H1 (cell line): ENCODE measurements at regions not wholly inside any gene's neighbourhood (a gene's known extent, or its start where the extent isn't known, plus 50 kb on each side); places are given as distances from the start of the nearest gene placed in this dataset.

Experiments
- CTCF ChIA-PET: fragments of 300-600 bp; sonication (Branson Sonifier 250); formaldehyde crosslinking; loops from one replicate; lab custom pipeline; 2021; ENCODE audit not compliant: partially characterized antibody; lab: Charles Lee
- POLR2A ChIA-PET: fragments of 300-600 bp; sonication (Branson Sonifier 250); formaldehyde crosslinking; loops from one replicate; lab custom pipeline; 2021; ENCODE audit warnings: inconsistent platforms; ENCODE audit not compliant: partially characterized antibody; lab: Charles Lee
- DNase-seq, 2 experiments: peaks; one replicate each; pipeline versions ENCODE4 v3.0.0 to v3.0.0-alpha.2; 2010 to 2022; ENCODE audit warnings: low spot score in 2 of 2, low read depth in 1 of 2, mixed read lengths in 1 of 2
- FAIRE-seq: peaks from 2 replicates; lab custom pipeline; 2011; peaks lifted over from hg19 to GRCh38; lab: Jason Lieb, UNC
- H2AFZ ChIP-seq: 2 replicates; pipeline ENCODE4 v1.8.1; 2012; ENCODE audit warnings: low read length, inconsistent platforms
- H2AK5ac ChIP-seq: 2 replicates; pipeline ENCODE4 v1.6.1; 2013; ENCODE audit warnings: low read depth, low read length
- H2BK120ac ChIP-seq: replicated peaks from 2 replicates; pipeline ENCODE3; 2013; ENCODE audit warnings: low read depth, low read length, inconsistent platforms
- H2BK12ac ChIP-seq: 2 replicates; pipeline ENCODE4 v1.6.1; 2013; ENCODE audit warnings: low read depth, low read length
- H2BK15ac ChIP-seq: 2 replicates; pipeline ENCODE4 v1.6.1; 2013; ENCODE audit warnings: low read length
- H2BK20ac ChIP-seq: 2 replicates; pipeline ENCODE4 v1.6.1; 2013; ENCODE audit warnings: low read length
- H2BK5ac ChIP-seq: 2 replicates; pipeline ENCODE4 v1.6.1; 2013; ENCODE audit warnings: low read depth, low read length
- H3K14ac ChIP-seq: 2 replicates; pipeline ENCODE4 v1.6.1; 2013; ENCODE audit warnings: inconsistent platforms; ENCODE audit not compliant: insufficient read length
- H3K18ac ChIP-seq: 2 replicates; pipeline ENCODE4 v1.6.1; 2013; ENCODE audit warnings: low read length; ENCODE audit errors: extremely low read depth
- H3K23ac ChIP-seq: 2 replicates; pipeline ENCODE4 v1.6.1; 2013; ENCODE audit warnings: inconsistent platforms; ENCODE audit not compliant: insufficient read length
- H3K23me2 ChIP-seq: 2 replicates; pipeline ENCODE4 v1.6.1; 2013; ENCODE audit warnings: low read depth, low read length
- H3K27ac ChIP-seq: 2 replicates; pipeline ENCODE4 v1.6.1; 2011; ENCODE audit warnings: low read depth, low read length, inconsistent platforms
- H3K27me3 ChIP-seq, 4 experiments: replicated peaks in 1 of 4; 1 replicate in 1 of 4; 2 replicates in 3 of 4; pipeline versions ENCODE4 v1.6.1 to v1.8.1; 2011 to 2013; ENCODE audit warnings: low read length in 3 of 4, mild to moderate bottlenecking in 3 of 4, inconsistent platforms in 2 of 4, mixed read lengths in 2 of 4, moderate library complexity in 1 of 4; ENCODE audit not compliant: control insufficient read depth in 3 of 4, insufficient read depth in 3 of 4; ENCODE audit errors: extremely low read depth in 1 of 4
- H3K36me3 ChIP-seq, 4 experiments: 2 replicates each; pipeline versions ENCODE4 v1.6.1 to v1.8.1; 2011 to 2013; ENCODE audit warnings: mild to moderate bottlenecking in 4 of 4, low read length in 3 of 4, moderate library complexity in 2 of 4, control low read depth in 1 of 4, inconsistent platforms in 1 of 4; ENCODE audit not compliant: insufficient read depth in 4 of 4, control insufficient read depth in 2 of 4
- H3K4ac ChIP-seq: replicated peaks from 2 replicates; pipeline ENCODE3; 2013; ENCODE audit warnings: low read length, low read depth, mixed read lengths, inconsistent platforms; ENCODE audit not compliant: insufficient read length
- H3K4me1 ChIP-seq, 4 experiments: replicated peaks in 1 of 4; 1 replicate in 1 of 4; 2 replicates in 3 of 4; pipeline versions ENCODE4 v1.6.1 to v1.8.1; 2011 to 2013; ENCODE audit warnings: low read length in 3 of 4, inconsistent platforms in 2 of 4, mixed read lengths in 1 of 4; ENCODE audit not compliant: insufficient read depth in 4 of 4, control insufficient read depth in 3 of 4
- H3K4me2 ChIP-seq, 2 experiments: 2 replicates each; pipeline versions ENCODE4 v1.6.1 to v1.8.1; 2011 to 2013; ENCODE audit warnings: low read depth in 2 of 2, low read length in 2 of 2, control low read depth in 1 of 2, inconsistent platforms in 1 of 2, mild to moderate bottlenecking in 1 of 2; ENCODE audit not compliant: insufficient read depth in 1 of 2
- H3K4me3 ChIP-seq, 4 experiments: fragments of 200-600, 300-600 bp in 1 of 4; sonication (generic), shearing (Covaris generic), sonication (Bioruptor Twin) in 1 of 4; 2 replicates each; pipeline versions ENCODE4 v1.5.1 to v1.8.1; 2011 to 2016; ENCODE audit warnings: low read length in 4 of 4, low read depth in 3 of 4, control low read depth in 2 of 4, inconsistent platforms in 2 of 4, mild to moderate bottlenecking in 2 of 4, mixed read lengths in 1 of 4, moderate library complexity in 1 of 4; ENCODE audit not compliant: insufficient read depth in 2 of 4; ENCODE audit errors: extremely low read depth in 1 of 4
- H3K56ac ChIP-seq: replicated peaks from 2 replicates; pipeline ENCODE3; 2013; ENCODE audit warnings: low read depth, mild to moderate bottlenecking, mixed read lengths, low read length, inconsistent platforms; ENCODE audit not compliant: insufficient read length
- H3K79me1 ChIP-seq: 2 replicates; pipeline ENCODE4 v1.6.1; 2013; ENCODE audit warnings: low read depth, low read length, control low read depth
- H3K79me2 ChIP-seq, 2 experiments: 2 replicates each; pipeline versions ENCODE4 v1.6.1 to v1.8.1; 2012 to 2013; ENCODE audit warnings: low read length in 2 of 2, mild to moderate bottlenecking in 2 of 2, inconsistent platforms in 1 of 2; ENCODE audit not compliant: insufficient read depth in 2 of 2, control insufficient read depth in 1 of 2
- H3K9ac ChIP-seq, 4 experiments: replicated peaks in 1 of 4; 1 replicate in 1 of 4; 2 replicates in 3 of 4; pipeline versions ENCODE4 v1.6.1 to v1.8.1; 2011 to 2013; ENCODE audit warnings: low read depth in 3 of 4, low read length in 3 of 4, control low read depth in 2 of 4, mild to moderate bottlenecking in 2 of 4, moderate library complexity in 2 of 4, inconsistent platforms in 1 of 4; ENCODE audit errors: extremely low read depth in 1 of 4
- H3K9me3 ChIP-seq, 2 experiments: 2 replicates each; pipeline versions ENCODE4 v1.6.1 to v1.8.1; 2012 to 2013; ENCODE audit warnings: mild to moderate bottlenecking in 2 of 2, moderate library complexity in 2 of 2, control low read depth in 1 of 2, inconsistent platforms in 1 of 2, low read depth in 1 of 2, low read length in 1 of 2, mixed read lengths in 1 of 2; ENCODE audit not compliant: insufficient read depth in 2 of 2
- H4K20me1 ChIP-seq, 2 experiments: replicated peaks in 1 of 2; 2 replicates each; pipeline versions ENCODE3 to v1.8.1; 2011 to 2013; ENCODE audit warnings: inconsistent platforms in 2 of 2, low read length in 2 of 2, mild to moderate bottlenecking in 1 of 2; ENCODE audit not compliant: insufficient read depth in 2 of 2, control insufficient read depth in 1 of 2
- H4K5ac ChIP-seq: 2 replicates; pipeline ENCODE4 v1.6.1; 2013; ENCODE audit warnings: low read length, low read depth, mixed read lengths, inconsistent platforms; ENCODE audit not compliant: insufficient read length
- H4K8ac ChIP-seq: 2 replicates; pipeline ENCODE4 v1.8.0; 2013; ENCODE audit warnings: mild to moderate bottlenecking, moderate library complexity, low read length, inconsistent platforms; ENCODE audit not compliant: insufficient read depth; ENCODE audit errors: extremely low read depth
- H4K91ac ChIP-seq: replicated peaks from 2 replicates; pipeline ENCODE3; 2013; ENCODE audit warnings: low read length, mixed read lengths, inconsistent platforms; ENCODE audit not compliant: insufficient read length
- GABPA ChIP-seq: IDR thresholded peaks from 2 replicates; pipeline ENCODE4 v1.6.1; 2011; ENCODE audit warnings: mild to moderate bottlenecking, low read length, moderate library complexity, borderline replicate concordance; ENCODE audit not compliant: insufficient read depth
- KDM5A ChIP-seq: fragments of 200-600 bp; IDR thresholded peaks from 2 replicates; pipeline ENCODE4 v1.7.1; 2012; ENCODE audit warnings: mild to moderate bottlenecking, low read length, inconsistent platforms, mixed read lengths
- RAD21 ChIP-seq, 2 experiments: IDR thresholded peaks in 1 of 2; conservative IDR thresholded peaks in 1 of 2; 2 replicates each; pipeline ENCODE4 v1.6.1; 2011; ENCODE audit warnings: low read depth in 2 of 2, low read length in 2 of 2, improper control_type of control experiment in 1 of 2, inconsistent platforms in 1 of 2, mild to moderate bottlenecking in 1 of 2, moderate library complexity in 1 of 2
- WGBS, 2 experiments: shearing (Covaris generic) in 1 of 2; methylation state at CpG; one replicate each; pipeline versions ENCODE4 v1.1.6 to v1.1.7; 2013 to 2015; ENCODE audit warnings: low lambda C conversion rate in 2 of 2, mixed read lengths in 2 of 2, inconsistent platforms in 1 of 2, low coverage in 1 of 2, missing lambda C conversion rate in 1 of 2; ENCODE audit not compliant: insufficient replicate concordance in 2 of 2, insufficient coverage in 1 of 2, insufficient read length in 1 of 2; ENCODE audit errors: extremely low coverage in 1 of 2, missing lambda C conversion rate in 1 of 2; 5-methylcytosine and 5-hydroxymethylcytosine counted together
- TF ChIP-seq, protein P1 (sequence below), 3 experiments: IDR thresholded peaks; 1 replicate in 2 of 3; 2 replicates in 1 of 3; pipeline versions ENCODE4 v1.5.1 to v1.6.1; 2011; ENCODE audit warnings: low read length in 3 of 3, mild to moderate bottlenecking in 3 of 3, inconsistent platforms in 2 of 3, low read depth in 1 of 3, moderate library complexity in 1 of 3; ENCODE audit not compliant: insufficient read depth in 1 of 3; ENCODE audit errors: control extremely low read depth in 1 of 3

DNA sequence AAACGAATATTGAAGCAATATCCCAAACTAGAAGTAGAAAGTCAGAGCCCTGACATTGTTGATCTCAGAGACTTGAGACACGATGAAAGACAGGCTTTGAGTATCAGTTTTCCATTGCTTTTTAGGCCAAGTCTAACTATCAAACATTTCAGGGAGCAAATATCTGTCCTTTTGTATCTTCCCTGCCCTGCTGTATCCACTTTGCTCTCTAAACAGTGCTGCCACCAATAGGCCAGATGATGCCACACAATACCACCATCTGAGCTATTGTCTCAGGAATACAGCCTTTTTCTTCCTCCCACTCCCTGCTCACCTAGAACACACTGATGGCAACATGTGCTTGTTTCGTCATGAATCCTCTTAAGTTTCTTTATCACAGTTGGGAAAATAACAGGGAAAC lies 62.6 kb upstream of the SPAG17 start:
- no peaks in the 10 kb centered on the region for H3K9me3 ChIP-seq
- H2AFZ ChIP-seq: 0 out of 2 replicates have a peak overlapping the region, but pooled peaks have one; percentile 48
- no peak overlapping the region for H3K18ac ChIP-seq
- no peak overlapping the region for H2BK15ac ChIP-seq
- H2BK120ac ChIP-seq: no peak overlapping the region
- TF ChIP-seq, protein P1, sequence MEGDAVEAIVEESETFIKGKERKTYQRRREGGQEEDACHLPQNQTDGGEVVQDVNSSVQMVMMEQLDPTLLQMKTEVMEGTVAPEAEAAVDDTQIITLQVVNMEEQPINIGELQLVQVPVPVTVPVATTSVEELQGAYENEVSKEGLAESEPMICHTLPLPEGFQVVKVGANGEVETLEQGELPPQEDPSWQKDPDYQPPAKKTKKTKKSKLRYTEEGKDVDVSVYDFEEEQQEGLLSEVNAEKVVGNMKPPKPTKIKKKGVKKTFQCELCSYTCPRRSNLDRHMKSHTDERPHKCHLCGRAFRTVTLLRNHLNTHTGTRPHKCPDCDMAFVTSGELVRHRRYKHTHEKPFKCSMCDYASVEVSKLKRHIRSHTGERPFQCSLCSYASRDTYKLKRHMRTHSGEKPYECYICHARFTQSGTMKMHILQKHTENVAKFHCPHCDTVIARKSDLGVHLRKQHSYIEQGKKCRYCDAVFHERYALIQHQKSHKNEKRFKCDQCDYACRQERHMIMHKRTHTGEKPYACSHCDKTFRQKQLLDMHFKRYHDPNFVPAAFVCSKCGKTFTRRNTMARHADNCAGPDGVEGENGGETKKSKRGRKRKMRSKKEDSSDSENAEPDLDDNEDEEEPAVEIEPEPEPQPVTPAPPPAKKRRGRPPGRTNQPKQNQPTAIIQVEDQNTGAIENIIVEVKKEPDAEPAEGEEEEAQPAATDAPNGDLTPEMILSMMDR (IDR thresholded peaks at IDR 0.05; ENCODE audit: control extremely low read depth in 1 of 3, insufficient read depth in 1 of 3, low read depth in 1 of 3, low read length in 3 of 3): peak in 2 of 3 experiments; percentile 44 to 69; a peak in 3 of 4 replicates
- TF ChIP-seq GABPA (no peak), KDM5A (no peak), RAD21 (IDR thresholded peaks at IDR 0.05 in 1 of 2, conservative IDR thresholded peaks at IDR 0.05 in 1 of 2; ENCODE audit: low read depth in 2 of 2, low read length in 2 of 2) (peak; percentile 52 to 54)
- H2BK12ac ChIP-seq: no peak overlapping the region
- peaks cover 3 to 16% (median 10%) of the 10 kb centered on the region in 4 experiments; a peak in 5 of 7 replicates for H3K4me1 ChIP-seq
- no peak overlapping the region for H3K56ac ChIP-seq
- no peak overlapping the region for H3K4me2 ChIP-seq
- H2AK5ac ChIP-seq: no peak overlapping the region
- H3K27me3 ChIP-seq: no peaks in the 10 kb centered on the region
- H3K14ac ChIP-seq: no peak overlapping the region
- FAIRE-seq: peak; percentile 68
- H3K9ac ChIP-seq: no peak overlapping the region
- no peak overlapping the region for H4K5ac ChIP-seq
- H3K23me2 ChIP-seq: no peaks in the 10 kb centered on the region
- POLR2A ChIA-PET: no interaction called here
- CTCF ChIA-PET: interaction anchor here (0.8 to 4.0 kb wide), 14 partner anchors 8 to 742 kb away, joined by 3 to 20 read pairs (median 4); partner anchors contain the start of gene SPAG17
- no peak overlapping the region for H3K4me3 ChIP-seq
- no peak overlapping the region for H2BK20ac ChIP-seq
- DNase-seq: no peak
- H4K8ac ChIP-seq: no peak overlapping the region
- H3K79me1 ChIP-seq: no peaks in the 10 kb centered on the region
- no peak overlapping the region for H3K23ac ChIP-seq
- H3K36me3 ChIP-seq: no peaks in the 10 kb centered on the region
- no peak overlapping the region for H3K4ac ChIP-seq
- WGBS, 2 experiments: 78% methylated on average over 3 of the region's 3 CpGs; no CpG with 5 or more reads in 1 of the 2 experiments
- H3K79me2 ChIP-seq: no peaks in the 10 kb centered on the region
- no peak overlapping the region for H4K91ac ChIP-seq
- no peaks in the 10 kb centered on the region for H4K20me1 ChIP-seq
- no peak overlapping the region; the same call in 1 of the 2 replicates for H2BK5ac ChIP-seq
- H3K27ac ChIP-seq: no peak overlapping the region
